GM12878 (cell line): ENCODE measurements at regions not wholly inside any gene's neighbourhood (a gene's known extent, or its start where the extent isn't known, plus 50 kb on each side); places are given as distances from the start of the nearest gene placed in this dataset.

Experiments used
- ATAC-seq: fragments of 200-7000 bp; cut with Tn5 transposase; 3 replicates; pipeline ENCODE4 v1.9.1; 2020; ENCODE audit warnings: mild to moderate bottlenecking, moderate library complexity
- BruUV-seq: library from RNA; stranded (reverse); fragments of 400-500 nt; replicated peaks from 2 replicates; lab custom pipeline; 2021; lab: Mats Ljungman, UMichigan
- CTCF ChIA-PET: fragments of 300-600 bp; sonication (Branson Sonifier 250); formaldehyde crosslinking; extraction: SDS; loops from one replicate; lab custom pipeline; 2021; ENCODE audit warnings: inconsistent platforms; lab: Yijun Ruan, JAX
- POLR2A ChIA-PET: fragments of 350-600 bp; formaldehyde crosslinking; extraction: SDS; loops from one replicate; lab custom pipeline; 2021; ENCODE audit warnings: inconsistent platforms; lab: Charles Lee
- RAD21 ChIA-PET: fragments of 300-600 bp; sonication (Branson Sonifier 250); formaldehyde crosslinking; loops from one replicate; lab custom pipeline; 2023; ENCODE audit warnings: antibody characterized with exemption; ENCODE audit not compliant: unreplicated experiment; lab: Charles Lee
- SMC1A ChIA-PET: fragments of 300-600 bp; sonication (Branson Sonifier 250); formaldehyde crosslinking; loops from one replicate; lab custom pipeline; 2023; ENCODE audit not compliant: unreplicated experiment, uncharacterized antibody; lab: Charles Lee
- DNase-seq: peaks from one replicate; pipeline ENCODE4 v3.0.0-alpha.2; 2011; ENCODE audit warnings: low read depth, low spot score
- FAIRE-seq: peaks from 3 replicates; lab custom pipeline; 2011; peaks lifted over from hg19 to GRCh38; lab: Jason Lieb, UNC
- H2AFZ ChIP-seq: 2 replicates; pipeline ENCODE4 v1.6.0; 2011; ENCODE audit warnings: low read depth, low read length, control low read depth; ENCODE audit not compliant: control insufficient read depth
- H3K27ac ChIP-seq: 2 replicates; pipeline ENCODE4 v1.5.1; 2011; ENCODE audit warnings: control low read depth; ENCODE audit not compliant: control insufficient read depth, insufficient read depth
- H3K27me3 ChIP-seq, 2 experiments: replicated peaks in 1 of 2; 2 replicates each; pipeline versions ENCODE4 v1.6.0 to v1.6.1; 2011; ENCODE audit warnings: low read length in 1 of 2; ENCODE audit not compliant: control insufficient read depth in 2 of 2, insufficient read depth in 2 of 2
- H3K36me3 ChIP-seq, 2 experiments: 2 replicates each; pipeline ENCODE4 v1.5.1; 2011; ENCODE audit warnings: low read length in 1 of 2; ENCODE audit not compliant: control insufficient read depth in 2 of 2, insufficient read depth in 2 of 2
- H3K4me1 ChIP-seq: 2 replicates; pipeline ENCODE4 v1.6.1; 2011; ENCODE audit warnings: mild to moderate bottlenecking, low read length, moderate library complexity, mixed read lengths; ENCODE audit not compliant: control insufficient read depth, insufficient read depth
- H3K4me2 ChIP-seq: 2 replicates; pipeline ENCODE4 v1.6.0; 2011; ENCODE audit warnings: control low read depth; ENCODE audit not compliant: control insufficient read depth, insufficient read depth
- H3K4me3 ChIP-seq: fragments of 200-600 bp; sonication (generic); 2 replicates; pipeline ENCODE4 v1.5.1; 2016
- H3K79me2 ChIP-seq: 2 replicates; pipeline ENCODE4 v1.6.0; 2011; ENCODE audit warnings: low read length; ENCODE audit not compliant: control insufficient read depth, insufficient read depth
- H3K9ac ChIP-seq: 2 replicates; pipeline ENCODE4 v1.8.0; 2011; ENCODE audit warnings: low read length, control low read depth, mixed read lengths; ENCODE audit not compliant: control insufficient read depth, insufficient read depth
- H3K9me3 ChIP-seq: replicated peaks from 3 replicates; pipeline ENCODE4 v1.5.1; 2011; ENCODE audit warnings: mild to moderate bottlenecking, low read length; ENCODE audit not compliant: control insufficient read depth, insufficient read depth
- H4K20me1 ChIP-seq: 2 replicates; pipeline ENCODE4 v1.6.0; 2011; ENCODE audit not compliant: control insufficient read depth, insufficient read depth
- CHD1 ChIP-seq: IDR thresholded peaks from 2 replicates; pipeline ENCODE4 v1.6.1; 2012; ENCODE audit warnings: low read depth, low read length, improper control_type of control experiment
- CHD4 ChIP-seq: fragments of 200-600 bp; sonication (generic); IDR thresholded peaks from 2 replicates; pipeline ENCODE4 v1.6.1; 2016; ENCODE audit warnings: mild to moderate bottlenecking
- ELK1 ChIP-seq: IDR thresholded peaks from 2 replicates; pipeline ENCODE4 v1.6.1; 2012; ENCODE audit warnings: low read depth, low read length, improper control_type of control experiment
- FOXK2 ChIP-seq: fragments of 450-650 bp; IDR thresholded peaks from 2 replicates; pipeline ENCODE4 v1.6.1; 2017; ENCODE audit warnings: mild to moderate bottlenecking, moderate library complexity
- HCFC1 ChIP-seq: fragments of 150-350 bp; IDR thresholded peaks from 2 replicates; pipeline ENCODE4 v1.6.1; 2014; ENCODE audit warnings: low read length
- HDAC2 ChIP-seq: fragments of 200-600 bp; sonication (generic); IDR thresholded peaks from 2 replicates; pipeline ENCODE4 v1.6.1; 2017
- PRDM15 ChIP-seq: fragments of 450-650 bp; formaldehyde crosslinking; IDR thresholded peaks from 2 replicates; pipeline ENCODE4 v1.4.0; 2020; ENCODE audit warnings: mild to moderate bottlenecking, moderate library complexity
- RUNX3 ChIP-seq: IDR thresholded peaks from 2 replicates; pipeline ENCODE4 v1.6.1; 2012; ENCODE audit warnings: low read length, inconsistent platforms
- SIN3A ChIP-seq: IDR thresholded peaks from 2 replicates; pipeline ENCODE4 v1.6.1; 2012; ENCODE audit warnings: low read depth, low read length, improper control_type of control experiment
- SIX5 ChIP-seq: IDR thresholded peaks from 2 replicates; pipeline ENCODE4 v1.6.1; 2011; ENCODE audit warnings: mild to moderate bottlenecking, low read depth, low read length, moderate library complexity; ENCODE audit not compliant: severe bottlenecking
- TCF3 ChIP-seq: IDR thresholded peaks from 2 replicates; pipeline ENCODE4 v1.6.1; 2012; ENCODE audit warnings: low read depth, mild to moderate bottlenecking, low read length, borderline replicate concordance; ENCODE audit not compliant: insufficient read depth
- USF1 ChIP-seq: IDR thresholded peaks from 2 replicates; pipeline ENCODE4 v1.6.1; 2011; ENCODE audit warnings: borderline replicate concordance, low read depth, mild to moderate bottlenecking, moderate library complexity, mixed read lengths, low read length; ENCODE audit not compliant: insufficient read depth; ENCODE audit errors: extremely low read length
- ZBTB11 ChIP-seq: fragments of 450-650 bp; formaldehyde crosslinking; IDR thresholded peaks from 2 replicates; pipeline ENCODE4 v1.5.0; 2022; ENCODE audit warnings: mild to moderate bottlenecking, missing genetic modification characterization
- ZNF207 ChIP-seq: fragments of 450-650 bp; IDR thresholded peaks from 2 replicates; pipeline ENCODE4 v1.6.1; 2014; ENCODE audit warnings: antibody characterized with exemption, mild to moderate bottlenecking, borderline replicate concordance
- ZNF384 ChIP-seq: IDR thresholded peaks from 2 replicates; pipeline ENCODE4 v1.6.1; 2012; ENCODE audit warnings: low read depth, mild to moderate bottlenecking, low read length, improper control_type of control experiment, borderline replicate concordance
- WGBS: methylation state at CpG from one replicate; pipeline ENCODE4 v1.1.6; 2016; ENCODE audit warnings: low lambda C conversion rate; ENCODE audit not compliant: insufficient replicate concordance, insufficient coverage; ENCODE audit errors: missing lambda C conversion rate; 5-methylcytosine and 5-hydroxymethylcytosine counted together
- in situ Hi-C: fragments of 300-500 bp; cut with MboI; formaldehyde crosslinking; loops from 9 replicates; pipeline ENCODE4 v1.14.3; 2018; ENCODE audit warnings: mixed read lengths
- intact Hi-C: fragments of 100-400 bp; cut with micrococcal nuclease; formaldehyde crosslinking; loops from one replicate; pipeline ENCODE4 v1.14.2; 2022; ENCODE audit not compliant: unreplicated experiment

- Histone ChIP-seq H2AFZ (no peak overlapping the region), H3K79me2 (no peaks in the 10 kb centered on the region), H3K4me2 (no peak overlapping the region), H3K4me3 (no peak overlapping the region), H3K4me1 (no peaks in the 10 kb centered on the region), H3K27ac (no peak overlapping the region), H3K36me3 (no peaks in the 10 kb centered on the region), H3K27me3 (no peaks in the 10 kb centered on the region), H3K9ac (no peak overlapping the region), H3K9me3 (no peaks in the 10 kb centered on the region), H4K20me1 (no peaks in the 10 kb centered on the region)
- ATAC-seq = no peak
- ChIA-PET CTCF (no interaction called here), SMC1A (no interaction called here), POLR2A (no interaction called here), RAD21 (no interaction called here)
- no peak for DNase-seq
- in situ Hi-C loops (no loop called here), intact Hi-C loops (no loop called here)
- 60% methylated on average over 34 of the region's 41 CpGs for whole genome bisulfite sequencing
- BruUV-seq = no TSS peak
- no peak for FAIRE-seq
- TF ChIP-seq HCFC1 (no peak), ZBTB11 (CRISPR knock-in tag) (no peak), CHD1 (no peak), CHD4 (no peak), SIN3A (no peak), FOXK2 (no peak), ZNF384 (no peak), TCF3 (no peak), HDAC2 (no peak), ZNF207 (no peak), USF1 (no peak), RUNX3 (no peak), ELK1 (no peak), PRDM15 (CRISPR knock-in tag) (no peak), SIX5 (no peak)
These were observed 91.1 kb upstream of the ACTRT2 start for GRCh38 chr1:2930016-2930815.
